NCI-H748 (cell line): ENCODE measurements at regions not wholly inside any gene's neighbourhood (a gene's known extent, or its start where the extent isn't known, plus 50 kb on each side); places are given as distances from the start of the nearest gene placed in this dataset.
"Not testable (repeated sequence)": the region's sequence is repeated elsewhere in the genome, so short reads cannot be mapped to it uniquely, and the experiment has no call there.

ENCODE experiments used
- DNase-seq: peaks from one replicate; lab custom pipeline; 2025; ENCODE audit not compliant: unreplicated experiment; lab: John Stamatoyannopoulos, UW

DNA sequence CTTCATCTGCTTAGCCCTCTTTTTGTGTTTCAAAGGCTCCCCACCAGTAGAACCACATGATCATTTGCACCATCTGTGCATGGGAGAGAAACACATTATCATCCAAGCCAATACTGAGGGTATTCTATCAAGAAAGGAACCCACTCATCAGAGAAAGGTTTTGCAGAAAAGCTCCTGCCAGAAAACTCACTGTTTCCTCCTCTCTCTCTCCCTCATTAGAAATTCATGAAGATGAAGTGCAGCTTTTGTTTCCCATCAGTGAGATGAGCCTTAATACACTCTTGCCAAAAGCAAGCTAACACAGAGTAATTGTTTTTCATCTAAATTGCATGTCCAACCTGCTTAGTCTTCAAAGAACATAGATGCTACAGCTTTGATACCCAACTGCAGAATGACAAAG is 142.4 kb upstream of the GRAMD2B start:
- no peak for DNase-seq

DNA sequence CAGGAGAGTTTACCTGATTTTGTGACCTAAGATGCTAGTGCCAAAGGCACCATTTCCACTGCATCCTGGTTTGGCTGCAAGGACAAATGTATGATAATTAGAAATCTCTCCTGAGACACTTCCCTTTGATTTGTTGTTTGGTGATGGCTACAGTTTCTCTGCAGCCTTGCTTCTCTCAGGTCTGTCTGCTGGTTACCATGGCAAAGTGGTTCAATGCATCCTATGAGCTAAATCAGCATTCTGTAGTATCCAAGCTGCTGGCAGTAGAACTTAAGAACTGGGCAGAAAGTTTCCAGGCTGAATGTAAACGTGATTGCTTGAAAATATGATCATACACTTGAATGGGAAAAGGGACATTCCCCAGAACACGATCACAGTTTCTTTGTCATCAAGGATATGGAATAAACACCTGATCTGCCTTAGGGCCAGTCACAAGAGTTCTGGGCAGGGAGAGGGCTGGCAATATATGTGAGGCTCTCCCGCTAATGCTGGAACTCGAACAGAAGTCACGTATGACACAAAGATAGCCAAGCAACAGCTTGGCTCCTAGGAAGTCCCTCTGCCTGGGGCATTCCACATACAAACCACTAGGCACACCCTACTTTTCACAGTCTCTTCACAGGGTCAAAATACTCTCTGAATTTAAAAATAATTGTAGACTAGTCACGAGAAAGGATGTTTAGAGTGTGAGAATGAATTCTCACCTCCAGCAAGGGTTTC is 138.1 kb upstream of the GRAMD2B start:
- DNase-seq = peak; percentile 8

- DNase-seq = not testable (repeated sequence)
Observed at GRCh38 chr5:126296121-126296520, 127.1 kb upstream of the GRAMD2B start.

- peak; percentile 4 for DNase-seq
Observed at GRCh38 chr5:126300293-126300692, 122.9 kb upstream of the GRAMD2B start.

DNA sequence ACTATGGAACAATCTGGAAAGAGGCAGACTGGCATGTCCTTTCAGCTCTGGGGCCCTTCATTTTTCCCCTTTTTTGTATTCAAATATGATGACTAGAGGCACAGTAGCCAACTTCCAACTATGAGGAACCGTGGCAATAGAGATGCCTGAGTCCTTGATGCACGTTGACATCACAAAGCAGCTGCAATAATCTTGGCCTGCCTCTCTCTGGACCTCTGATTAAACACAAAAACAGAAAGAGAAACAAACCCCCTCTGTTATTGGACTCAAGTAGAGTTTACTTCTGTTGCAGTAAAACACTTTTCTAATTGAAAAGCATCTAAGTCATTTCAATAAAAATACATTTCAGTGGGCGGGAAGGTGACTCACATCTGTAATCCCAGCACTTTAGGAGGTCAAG is 122.2 kb upstream of the GRAMD2B start:
- no peak for DNase-seq

DNA sequence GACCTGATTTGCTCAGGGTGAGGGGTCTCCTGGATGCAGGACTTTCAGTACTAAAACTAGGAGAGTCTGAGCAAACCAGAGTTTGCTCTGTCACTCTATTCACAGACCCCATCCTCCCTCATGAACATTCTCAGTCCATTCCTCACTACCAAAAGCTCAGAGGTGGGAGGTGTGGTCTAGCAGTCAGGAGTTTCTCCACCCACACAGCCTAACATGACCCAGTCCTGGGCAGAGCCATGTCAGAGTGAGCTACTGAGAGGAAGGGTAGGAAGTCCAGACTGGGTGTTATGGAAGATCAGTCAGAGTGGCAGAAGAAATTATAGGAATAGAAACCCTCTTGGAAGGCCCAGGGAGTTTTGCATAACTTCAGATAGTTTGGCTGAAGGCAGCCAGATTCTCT is 113.3 kb upstream of the GRAMD2B start:
- DNase-seq = no peak

- DNase-seq = no peak
Observed at GRCh38 chr5:126311766-126312165, 111.4 kb upstream of the GRAMD2B start.

- no peak for DNase-seq
Observed at GRCh38 chr5:126315341-126315740, 107.9 kb upstream of the GRAMD2B start.

DNA sequence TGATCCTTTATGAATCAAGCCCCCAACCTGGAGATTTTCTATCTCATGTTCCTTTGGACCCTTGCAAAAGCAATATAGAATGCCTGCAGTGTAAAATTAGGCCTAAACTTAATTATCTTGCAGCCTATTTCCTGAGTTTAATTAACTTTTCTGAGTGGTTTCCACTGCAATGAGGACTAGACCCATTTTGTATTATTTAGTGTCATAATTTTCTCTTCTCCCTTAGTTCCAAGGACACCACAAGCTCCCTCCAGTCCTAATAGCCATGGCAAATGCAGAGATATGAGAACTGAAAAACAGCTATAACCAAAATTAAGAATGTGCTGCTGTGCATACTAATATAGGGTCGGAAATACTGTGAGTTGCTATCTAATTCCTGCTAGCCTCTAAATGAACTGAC is 90.9 kb upstream of the GRAMD2B start:
- DNase-seq = no peak

GRCh38 chr5:126334760-126335159 is 88.4 kb upstream of the GRAMD2B start:
- peak; percentile 52 for DNase-seq

DNA sequence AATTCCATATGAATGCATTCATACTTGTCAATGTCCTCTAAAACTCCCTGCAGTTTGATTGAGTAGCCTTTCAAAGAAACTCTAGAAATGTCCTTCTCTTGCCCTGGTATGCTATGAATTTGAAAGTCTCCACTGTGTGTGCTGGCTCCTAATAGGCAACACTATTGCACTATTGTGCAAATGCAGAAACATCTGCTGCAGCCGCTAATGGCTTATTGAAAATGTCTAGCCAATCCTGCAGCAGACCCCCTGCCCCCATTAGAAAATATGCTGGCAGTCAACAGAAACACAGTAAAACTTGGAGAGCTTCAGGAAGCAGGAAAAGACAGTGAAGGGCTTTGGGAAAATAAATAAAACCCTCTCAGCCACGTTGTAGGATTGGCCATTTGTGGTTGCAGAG is 87.3 kb upstream of the GRAMD2B start:
- peak; percentile 59 for DNase-seq

GRCh38 chr5:126338635-126339034 is 84.6 kb upstream of the GRAMD2B start:
- no peak for DNase-seq

- DNase-seq = peak; percentile 66
Observed at GRCh38 chr5:126339215-126339805, 83.9 kb upstream of the GRAMD2B start.

GRCh38 chr5:126341906-126342630 is 81.1 kb upstream of the GRAMD2B start:
- DNase-seq = no peak

DNA sequence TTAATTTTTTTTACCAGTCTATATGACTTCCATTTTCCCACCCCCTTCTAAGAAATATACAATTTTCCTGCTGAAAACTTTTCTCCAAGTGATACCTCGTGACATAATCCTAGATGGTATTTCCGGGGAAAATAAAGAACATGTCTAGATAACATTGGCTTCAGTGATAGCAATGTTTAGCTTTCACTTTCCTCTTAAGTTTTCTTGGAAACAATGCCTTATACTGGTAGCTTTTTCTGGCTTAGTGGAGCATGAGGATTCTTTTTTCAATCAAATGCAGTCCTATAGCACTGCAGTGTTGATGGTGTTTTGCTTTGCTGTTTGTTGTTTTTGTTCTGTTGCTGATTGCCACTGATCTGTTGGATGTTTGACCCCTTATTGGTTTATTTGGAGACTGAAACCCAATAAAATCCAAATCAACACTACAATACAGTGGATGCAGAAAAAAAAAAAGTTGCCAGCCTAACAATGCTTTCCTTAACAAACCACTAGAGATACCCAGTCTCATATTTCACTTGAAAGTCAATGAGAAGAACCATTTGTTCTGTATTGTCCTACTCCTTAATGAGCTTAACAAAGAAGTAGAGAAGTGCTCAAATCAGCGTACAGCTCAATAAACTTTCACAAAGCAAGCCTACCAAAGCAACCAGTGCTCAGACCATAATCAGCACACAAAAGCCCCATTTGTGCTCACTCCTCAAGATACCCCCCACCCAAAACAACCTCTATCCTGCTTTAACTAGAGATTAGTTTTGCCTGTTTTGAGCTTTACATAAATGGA is 74.2 kb upstream of the GRAMD2B start:
- DNase-seq = no peak

GRCh38 chr5:126351153-126351552 is 72.1 kb upstream of the GRAMD2B start:
- DNase-seq = no peak

DNA sequence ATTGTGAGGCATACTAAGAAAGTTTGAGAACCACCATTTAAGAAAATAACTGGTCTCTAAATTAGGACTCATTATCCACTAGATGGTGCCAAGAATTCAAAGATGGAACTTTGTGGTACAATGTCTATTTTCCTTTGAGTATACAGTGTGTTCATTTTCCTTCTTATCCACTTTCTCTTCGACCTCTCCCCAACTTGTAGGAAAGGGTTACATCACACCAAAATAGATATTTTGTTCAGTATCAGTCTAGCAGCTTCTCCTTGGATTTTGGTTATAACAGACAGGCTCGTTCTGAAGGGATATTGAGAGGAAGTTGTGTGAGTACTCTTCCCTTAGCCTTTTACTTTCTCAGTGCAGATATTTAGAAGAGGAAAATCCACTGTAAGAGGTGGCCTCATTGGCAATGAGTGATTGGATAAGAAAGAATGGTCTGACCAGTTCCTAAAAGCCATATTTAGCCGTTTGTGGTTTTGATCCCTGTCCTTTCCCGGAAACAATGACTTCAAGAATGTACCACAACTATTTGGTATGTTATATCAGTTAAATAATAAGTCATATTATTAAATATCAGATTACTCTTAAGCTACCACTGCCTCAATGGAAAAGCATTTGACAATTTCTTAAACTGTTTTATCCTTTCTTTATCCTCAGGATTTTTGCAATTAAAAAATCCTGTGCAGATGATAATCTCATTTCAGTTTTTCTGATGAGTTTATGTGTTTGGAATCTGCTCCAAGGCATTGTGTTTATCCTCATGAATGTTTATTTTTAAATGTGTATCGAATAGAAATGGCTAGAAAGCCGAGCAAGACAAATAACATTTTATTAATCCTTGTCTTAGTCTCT is 69.0 kb upstream of the GRAMD2B start:
- DNase-seq = peak; percentile 58

GRCh38 chr5:126354858-126355731 is 68.1 kb upstream of the GRAMD2B start:
- no peak for DNase-seq

DNA sequence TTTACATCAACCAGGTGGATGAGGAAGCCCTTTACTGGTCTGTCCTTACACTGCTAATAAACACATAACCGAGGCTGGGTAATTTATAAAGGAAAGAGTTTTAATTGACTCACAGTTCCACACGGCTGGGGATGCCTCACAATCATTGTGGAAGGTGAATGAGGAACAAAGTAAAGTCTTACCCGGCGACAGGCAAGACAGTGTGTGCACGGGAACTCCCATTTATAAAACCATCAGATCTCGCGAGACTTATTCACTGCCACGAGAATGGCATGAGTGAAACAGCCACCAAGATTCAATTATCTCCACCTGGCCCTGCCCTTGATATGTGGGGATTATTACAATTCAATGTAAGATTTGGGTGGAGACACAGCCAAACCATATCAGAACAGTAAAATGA is 67.3 kb upstream of the GRAMD2B start:
- no peak for DNase-seq
